ENCODE measurements at regions not wholly inside any gene's neighbourhood (a gene's known extent, or its start where the extent isn't known, plus 50 kb on each side); places are given as distances from the start of the nearest gene placed in this dataset.

- no peak for TF ChIP-seq CTCF (IDR thresholded peaks at IDR 0.05; ENCODE audit: low read depth, low read length, poor library complexity, severe bottlenecking)
- no peak for TF ChIP-seq EZH2phosphoT487 (IDR thresholded peaks at IDR 0.05; ENCODE audit: borderline replicate concordance, low read length)
Observed at GRCh38 chr22:49333206-49333605, 494.5 kb downstream of the BRD1 start.
